SU-DHL-6 (cell line): ENCODE measurements at regions not wholly inside any gene's neighbourhood (a gene's known extent, or its start where the extent isn't known, plus 50 kb on each side); places are given as distances from the start of the nearest gene placed in this dataset.

ENCODE experiments used
- H2AFZ ChIP-seq: fragments of 200-600 bp; sonication (generic); 2 replicates; pipeline ENCODE4 v1.6.1; 2014; ENCODE audit warnings: low read depth, mild to moderate bottlenecking, moderate library complexity, mixed read lengths, antibody characterized with exemption, low read length; ENCODE audit not compliant: severe bottlenecking
- H3F3A ChIP-seq: fragments of 200-600 bp; shearing (Covaris generic); 2 replicates; pipeline ENCODE4 v1.6.0; 2016; ENCODE audit warnings: antibody characterized with exemption, mild to moderate bottlenecking; ENCODE audit not compliant: insufficient read depth
- H3K27ac ChIP-seq: fragments of 200-600 bp; sonication (generic); 2 replicates; pipeline ENCODE4 v1.5.1; 2016; ENCODE audit warnings: low read depth, mild to moderate bottlenecking, low read length, moderate library complexity, mixed read lengths
- H3K27me3 ChIP-seq: fragments of 200-600 bp; sonication (generic), shearing (Covaris generic); 2 replicates; pipeline ENCODE4 v1.6.0; 2014; ENCODE audit warnings: mild to moderate bottlenecking, low read length
- H3K36me3 ChIP-seq: fragments of 200-600 bp; sonication (generic); 2 replicates; pipeline ENCODE4 v1.6.1; 2014; ENCODE audit warnings: mild to moderate bottlenecking, low read length, mixed read lengths
- H3K4me2 ChIP-seq: fragments of 300-600, 200-600 bp; shearing (Covaris generic), sonication (generic); 2 replicates; pipeline ENCODE4 v1.6.0; 2014; ENCODE audit warnings: low read length, low read depth, mild to moderate bottlenecking; ENCODE audit not compliant: poor library complexity, severe bottlenecking
- H3K4me3 ChIP-seq: fragments of 200-600 bp; sonication (generic); 2 replicates; pipeline ENCODE4 v1.5.1; 2014; ENCODE audit warnings: antibody characterized with exemption, low read length, mild to moderate bottlenecking, mixed read lengths; ENCODE audit not compliant: insufficient read depth, poor library complexity, severe bottlenecking
- H3K79me2 ChIP-seq: fragments of 200-600 bp; sonication (generic); 2 replicates; pipeline ENCODE4 v1.6.1; 2014; ENCODE audit warnings: mild to moderate bottlenecking, low read length, moderate library complexity; ENCODE audit not compliant: insufficient read depth
- H3K9ac ChIP-seq: fragments of 200-600 bp; sonication (generic); 2 replicates; pipeline ENCODE4 v1.7.0; 2014; ENCODE audit warnings: mild to moderate bottlenecking, low read length
- H3K9me2 ChIP-seq: fragments of 200-600 bp; sonication (generic); replicated peaks from 2 replicates; pipeline ENCODE4 v1.6.1; 2014; ENCODE audit warnings: low read length; ENCODE audit not compliant: insufficient read depth
- H3K9me3 ChIP-seq: fragments of 200-600 bp; sonication (generic); 2 replicates; pipeline ENCODE4 v1.6.1; 2014; ENCODE audit warnings: low read length, mixed read lengths; ENCODE audit not compliant: insufficient read depth
- H4K20me1 ChIP-seq: fragments of 200-600 bp; sonication (generic); 2 replicates; pipeline ENCODE4 v1.6.1; 2014; ENCODE audit warnings: low read depth, mild to moderate bottlenecking, antibody characterized with exemption, low read length, moderate library complexity, mixed read lengths
- CTCF ChIP-seq: fragments of 200-600 bp; sonication (generic); IDR thresholded peaks from one replicate; pipeline ENCODE4 v1.5.1; 2017; ENCODE audit warnings: antibody characterized with exemption, mild to moderate bottlenecking, low read length, moderate library complexity; ENCODE audit not compliant: insufficient read depth, poor library complexity, severe bottlenecking
- EZH2phosphoT487 ChIP-seq: fragments of 200-600 bp; sonication (generic), shearing (Covaris generic); conservative IDR thresholded peaks from 2 replicates; pipeline ENCODE4 v1.6.1; 2018; ENCODE audit warnings: mild to moderate bottlenecking, antibody characterized with exemption, low read length, moderate library complexity, mixed read lengths

GRCh38 chr5:138647261-138647788 is 72.1 kb upstream of the HSPA9 start:
- no peak overlapping the region for H3K4me3 ChIP-seq
- H4K20me1 ChIP-seq: no peaks in the 10 kb centered on the region
- H3K9ac ChIP-seq: no peak overlapping the region
- no peaks in the 10 kb centered on the region for H3K9me3 ChIP-seq
- TF ChIP-seq EZH2phosphoT487: no peak
- TF ChIP-seq CTCF: no peak
- H3K27ac ChIP-seq: no peak overlapping the region
- H3K79me2 ChIP-seq: no peaks in the 10 kb centered on the region
- H3K9me2 ChIP-seq: no peaks in the 10 kb centered on the region
- H3K4me2 ChIP-seq: no peak overlapping the region
- H3K27me3 ChIP-seq: no peaks in the 10 kb centered on the region
- no peaks in the 10 kb centered on the region for H3F3A ChIP-seq
- H3K36me3 ChIP-seq: no peaks in the 10 kb centered on the region
- H2AFZ ChIP-seq: no peak overlapping the region

- Histone ChIP-seq H3K36me3 (no peaks in the 10 kb centered on the region), H3K9ac (no peak overlapping the region), H3K4me3 (no peak overlapping the region), H3K9me3 (no peaks in the 10 kb centered on the region), H3K27me3 (no peaks in the 10 kb centered on the region), H3K4me2 (no peak overlapping the region), H3F3A (no peaks in the 10 kb centered on the region), H2AFZ (no peak overlapping the region), H3K79me2 (no peaks in the 10 kb centered on the region), H3K9me2 (no peaks in the 10 kb centered on the region), H3K27ac (no peak overlapping the region), H4K20me1 (no peaks in the 10 kb centered on the region)
- TF ChIP-seq CTCF: no peak
- TF ChIP-seq EZH2phosphoT487: no peak
Measured at GRCh38 chr5:138646671-138647070, 71.5 kb upstream of the HSPA9 start.

DNA sequence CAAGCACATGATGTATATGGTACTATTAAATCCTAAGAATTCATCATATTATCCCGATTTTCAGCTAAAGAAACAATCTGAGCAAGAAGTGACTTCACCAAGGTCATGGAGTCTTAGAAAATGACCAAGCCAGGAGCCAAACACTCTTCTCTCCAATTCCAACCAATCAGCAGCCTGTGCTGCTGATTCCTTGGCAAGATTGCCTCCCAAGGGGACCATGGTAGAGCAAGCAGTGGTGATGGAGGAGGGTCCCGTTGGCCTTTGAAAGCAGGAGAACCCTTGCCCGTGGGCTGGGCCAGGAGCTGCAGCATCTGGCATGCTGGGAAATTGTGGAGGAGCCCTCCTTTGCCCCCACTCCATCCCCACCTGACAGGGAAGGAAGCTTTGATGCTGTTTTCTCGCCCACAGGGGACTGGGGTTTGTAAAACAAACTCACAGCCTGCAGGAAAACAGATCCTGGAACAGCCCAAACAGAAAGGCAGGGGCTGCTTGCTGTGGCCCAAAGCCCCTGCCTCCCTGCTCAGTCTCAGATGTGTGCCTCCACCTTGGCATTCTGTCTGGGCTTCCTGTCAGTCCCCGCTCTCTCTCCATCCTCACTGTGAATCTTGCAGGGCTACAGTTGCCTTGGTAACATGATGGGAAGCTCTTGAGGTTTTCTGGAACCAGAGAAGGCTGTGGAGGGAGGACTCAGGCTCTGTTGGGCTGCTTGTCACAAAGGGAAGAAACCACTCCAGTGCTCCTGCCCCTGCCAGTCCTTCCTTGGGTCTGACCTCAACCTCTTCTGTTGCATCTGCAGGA is 70.8 kb upstream of the HSPA9 start:
- Histone ChIP-seq H2AFZ (no peak overlapping the region), H4K20me1 (no peaks in the 10 kb centered on the region), H3K36me3 (no peaks in the 10 kb centered on the region), H3K9ac (no peak overlapping the region), H3K9me2 (no peaks in the 10 kb centered on the region), H3K79me2 (no peaks in the 10 kb centered on the region), H3K4me3 (no peak overlapping the region), H3K9me3 (no peaks in the 10 kb centered on the region), H3K27ac (no peak overlapping the region), H3K4me2 (no peak overlapping the region), H3K27me3 (no peaks in the 10 kb centered on the region), H3F3A (no peaks in the 10 kb centered on the region)
- TF ChIP-seq EZH2phosphoT487 (no peak), CTCF (no peak)
